SKM-1 treated with dmso at 0.1 percent for 144 hours (cell line): ENCODE measurements at regions not wholly inside any gene's neighbourhood (a gene's known extent, or its start where the extent isn't known, plus 50 kb on each side); places are given as distances from the start of the nearest gene placed in this dataset.
A peak's percentile ranks its signal among the peaks of the same experiment; 100 is the strongest.

Source experiments
- DNase-seq: peaks from one replicate; lab custom pipeline; 2025; ENCODE audit not compliant: unreplicated experiment; lab: John Stamatoyannopoulos, UW

GRCh38 chr11:92885600-92885999, 83.9 kb upstream of the MTNR1B start:
- DNase-seq: no peak

GRCh38 chr11:92886243-92886905, 83.1 kb upstream of the MTNR1B start:
- DNase-seq: peak; percentile 32

GRCh38 chr11:92888696-92889095, 80.8 kb upstream of the MTNR1B start:
- no peak for DNase-seq

GRCh38 chr11:92890846-92891245, 78.6 kb upstream of the MTNR1B start:
- DNase-seq: no peak

- DNase-seq: no peak
Observed at GRCh38 chr11:92892802-92893684, 76.4 kb upstream of the MTNR1B start.

GRCh38 chr11:92894197-92894596, 75.3 kb upstream of the MTNR1B start:
- DNase-seq: no peak

GRCh38 chr11:92897487-92897886, 72.0 kb upstream of the MTNR1B start:
- no peak for DNase-seq

- no peak for DNase-seq
Observed at GRCh38 chr11:92902417-92902816, 67.0 kb upstream of the MTNR1B start.

- no peak for DNase-seq
Observed at GRCh38 chr11:92907671-92908070, 61.8 kb upstream of the MTNR1B start.

- no peak for DNase-seq
Observed at GRCh38 chr11:92909214-92909613, 60.2 kb upstream of the MTNR1B start.

GRCh38 chr11:92911478-92911877, 58.0 kb upstream of the MTNR1B start:
- DNase-seq: no peak

GRCh38 chr11:92915551-92915950, 53.9 kb upstream of the MTNR1B start:
- DNase-seq: no peak

- no peak for DNase-seq
Observed at GRCh38 chr11:92916299-92916698, 53.2 kb upstream of the MTNR1B start.

GRCh38 chr11:92917927-92918326, 51.5 kb upstream of the MTNR1B start:
- no peak for DNase-seq

GRCh38 chr11:92919048-92919447, 50.4 kb upstream of the MTNR1B start:
- no peak for DNase-seq
